ENCODE measurements at regions not wholly inside any gene's neighbourhood (a gene's known extent, or its start where the extent isn't known, plus 50 kb on each side); places are given as distances from the start of the nearest gene placed in this dataset.

DNA sequence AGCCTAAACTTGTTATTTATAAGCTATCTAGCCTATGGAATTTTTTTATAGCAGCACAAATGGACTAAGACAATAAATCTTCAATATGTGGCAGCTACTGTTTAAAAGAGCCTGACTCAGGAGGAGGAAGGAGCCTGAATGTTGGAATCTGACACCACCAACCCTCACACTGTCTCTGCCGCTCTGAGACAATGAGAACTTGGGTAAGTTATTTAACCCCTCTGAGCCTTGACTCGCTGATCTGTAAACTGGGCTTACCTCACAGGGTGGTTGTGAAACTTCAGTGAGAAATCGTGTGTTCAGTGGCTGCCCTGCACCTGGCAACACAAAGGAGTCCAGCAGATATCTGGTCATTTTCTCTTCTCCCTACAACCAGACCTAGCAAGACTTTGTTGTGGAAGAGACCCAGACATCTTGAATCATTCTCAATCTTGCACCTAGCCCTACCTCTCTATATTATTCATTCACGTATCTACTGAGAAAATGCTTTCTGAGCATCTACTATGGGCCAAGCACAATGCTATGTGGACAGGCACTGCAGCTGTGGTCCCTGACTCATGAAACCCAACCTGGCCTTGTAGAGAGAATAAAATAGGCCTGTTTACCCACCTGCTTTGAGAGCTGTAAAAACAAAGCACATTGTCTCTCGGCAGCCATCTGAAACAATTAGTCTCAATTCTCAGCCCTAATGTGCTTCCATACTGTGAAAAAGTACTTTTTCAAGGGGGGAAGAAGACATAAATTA, 81.9 kb upstream of the SLC25A36 start:
- TF ChIP-seq POLR2AphosphoS5 (IDR thresholded peaks at IDR 0.05; ENCODE audit: low read depth, low read length) (no peak), POLR2A (IDR thresholded peaks at IDR 0.05; ENCODE audit: low read depth, low read length) (no peak)
